ENCODE measurements at regions not wholly inside any gene's neighbourhood (a gene's known extent, or its start where the extent isn't known, plus 50 kb on each side); places are given as distances from the start of the nearest gene placed in this dataset.

GRCh38 chr4:62709618-62710252 lies 1509.6 kb downstream of the ADGRL3 start:
- Histone ChIP-seq H3K27ac (ENCODE audit: low read depth) (no peak overlapping the region), H3K27me3 (ENCODE audit: insufficient read depth) (no peaks in the 10 kb centered on the region), H2AFZ (no peak overlapping the region), H3K79me2 (replicated peaks; ENCODE audit: insufficient read depth) (no peaks in the 10 kb centered on the region), H3K4me1 (ENCODE audit: insufficient read depth) (no peaks in the 10 kb centered on the region), H3F3A (replicated peaks; ENCODE audit: low read depth) (no peaks in the 10 kb centered on the region), H3K36me3 (ENCODE audit: insufficient read depth) (no peaks in the 10 kb centered on the region), H4K20me1 (replicated peaks; ENCODE audit: insufficient read depth) (no peaks in the 10 kb centered on the region), H3K4me2 (no peak overlapping the region), H3K9me2 (ENCODE audit: insufficient read depth) (no peaks in the 10 kb centered on the region), H3K4me3 (no peak overlapping the region)
- Mint-ChIP-seq H3K4me3 (no peak overlapping the region), H3K27me3 (ENCODE audit: insufficient read depth, low read depth, poor library complexity) (no peaks in the 10 kb centered on the region), H3K9me3 (no peaks in the 10 kb centered on the region), H3K27ac (no peak overlapping the region), H3K4me1 (peaks cover 2% of the 10 kb centered on the region; the same call in 1 of the 3 replicates), H3K36me3 (ENCODE audit: low read depth) (no peaks in the 10 kb centered on the region)
- ATAC-seq (peak; percentile 68), DNase-seq (ENCODE audit: low spot score) (peak; percentile 67)
- TF ChIP-seq EZH2 (IDR thresholded peaks at IDR 0.05; ENCODE audit: low read depth, unreplicated experiment) (no peak), CTCF (conservative IDR thresholded peaks at IDR 0.05; ENCODE audit: low read depth in 2 of 2) (peak; percentile 60 to 96)

GRCh38 chr4:62706423-62706822 lies 1506.3 kb downstream of the ADGRL3 start:
- 0 out of 3 replicates have a peak, but pooled peaks cover 2% of the 10 kb centered on the region for H3K4me1 Mint-ChIP-seq
- H3F3A ChIP-seq (replicated peaks; ENCODE audit: low read depth), result no peaks in the 10 kb centered on the region
- H3K27ac Mint-ChIP-seq, result no peak overlapping the region
- no peaks in the 10 kb centered on the region for H3K27me3 Mint-ChIP-seq (ENCODE audit: insufficient read depth, low read depth, poor library complexity)
- no peaks in the 10 kb centered on the region for H3K36me3 ChIP-seq (ENCODE audit: insufficient read depth)
- no peaks in the 10 kb centered on the region for H3K36me3 Mint-ChIP-seq (ENCODE audit: low read depth)
- no peaks in the 10 kb centered on the region for H3K4me1 ChIP-seq (ENCODE audit: insufficient read depth)
- no peaks in the 10 kb centered on the region for H3K79me2 ChIP-seq (replicated peaks; ENCODE audit: insufficient read depth)
- no peaks in the 10 kb centered on the region for H3K9me2 ChIP-seq (ENCODE audit: insufficient read depth)
- H3K4me3 ChIP-seq, result no peak overlapping the region
- H3K4me2 ChIP-seq, result no peak overlapping the region
- H3K4me3 Mint-ChIP-seq, result no peak overlapping the region
- no peaks in the 10 kb centered on the region for H3K9me3 Mint-ChIP-seq
- H4K20me1 ChIP-seq (replicated peaks; ENCODE audit: insufficient read depth), result no peaks in the 10 kb centered on the region
- no peak overlapping the region for H3K27ac ChIP-seq (ENCODE audit: low read depth)
- TF ChIP-seq ETS1 (IDR thresholded peaks at IDR 0.05) (no peak), CTCF (conservative IDR thresholded peaks at IDR 0.05; ENCODE audit: low read depth in 2 of 2) (peak; percentile 2 to 27; a peak in 1 of 4 replicates)
- DNase-seq (ENCODE audit: low spot score) (peak; percentile 9), ATAC-seq (peak; percentile 61)
- no peak overlapping the region for H2AFZ ChIP-seq
- no peaks in the 10 kb centered on the region for H3K27me3 ChIP-seq (ENCODE audit: insufficient read depth)
